HL-60 (cell line): ENCODE measurements at regions not wholly inside any gene's neighbourhood (a gene's known extent, or its start where the extent isn't known, plus 50 kb on each side); places are given as distances from the start of the nearest gene placed in this dataset.
"Not testable (repeated sequence)": the region's sequence is repeated elsewhere in the genome, so short reads cannot be mapped to it uniquely, and the experiment has no call there.

Source experiments
- GABPA ChIP-seq: IDR thresholded peaks from 2 replicates; pipeline ENCODE4 v1.6.1; 2012; ENCODE audit warnings: low read depth
- POLR2AphosphoS5 ChIP-seq: IDR thresholded peaks from 2 replicates; pipeline ENCODE4 v1.6.1; 2012; ENCODE audit warnings: low read depth
- SPI1 ChIP-seq: IDR thresholded peaks from 2 replicates; pipeline ENCODE4 v1.6.1; 2012; ENCODE audit warnings: low read depth, mild to moderate bottlenecking, borderline replicate concordance
- TF ChIP-seq, protein P1 (sequence below): IDR thresholded peaks from one replicate; pipeline ENCODE4 v1.5.1; 2011; ENCODE audit warnings: low read length, control low read depth, inconsistent platforms; ENCODE audit not compliant: insufficient read depth
- TF ChIP-seq, protein P2 (sequence below): IDR thresholded peaks from 2 replicates; pipeline ENCODE4 v1.6.1; 2012; ENCODE audit warnings: low read depth; ENCODE audit not compliant: insufficient replicate concordance

DNA sequence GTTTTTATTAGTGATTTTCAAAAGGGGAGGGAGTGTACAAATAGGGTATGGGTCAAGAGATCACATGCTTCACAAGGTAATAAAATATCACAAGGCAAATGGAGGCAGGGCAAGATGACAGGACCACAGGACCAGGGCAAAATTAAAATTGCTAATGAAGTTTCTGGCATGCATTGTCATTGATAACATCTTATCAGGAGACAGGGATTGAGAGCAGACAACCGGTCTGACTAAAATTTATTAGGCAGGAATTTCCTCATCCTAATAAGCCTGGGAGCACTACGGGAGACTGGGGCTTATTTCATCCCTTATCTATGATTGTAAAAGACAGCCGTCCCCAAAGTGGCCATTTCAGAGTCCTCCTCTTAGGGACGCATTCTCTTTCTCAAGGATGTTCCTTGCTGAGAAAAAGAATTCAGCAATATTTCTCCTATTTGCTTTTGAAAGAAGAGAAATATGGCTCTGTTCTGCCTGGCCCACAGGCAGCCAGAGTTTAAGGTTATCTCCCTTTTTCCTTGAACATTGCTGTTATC lies 88.9 kb upstream of the RNPC3 start:
- TF ChIP-seq, protein P1, sequence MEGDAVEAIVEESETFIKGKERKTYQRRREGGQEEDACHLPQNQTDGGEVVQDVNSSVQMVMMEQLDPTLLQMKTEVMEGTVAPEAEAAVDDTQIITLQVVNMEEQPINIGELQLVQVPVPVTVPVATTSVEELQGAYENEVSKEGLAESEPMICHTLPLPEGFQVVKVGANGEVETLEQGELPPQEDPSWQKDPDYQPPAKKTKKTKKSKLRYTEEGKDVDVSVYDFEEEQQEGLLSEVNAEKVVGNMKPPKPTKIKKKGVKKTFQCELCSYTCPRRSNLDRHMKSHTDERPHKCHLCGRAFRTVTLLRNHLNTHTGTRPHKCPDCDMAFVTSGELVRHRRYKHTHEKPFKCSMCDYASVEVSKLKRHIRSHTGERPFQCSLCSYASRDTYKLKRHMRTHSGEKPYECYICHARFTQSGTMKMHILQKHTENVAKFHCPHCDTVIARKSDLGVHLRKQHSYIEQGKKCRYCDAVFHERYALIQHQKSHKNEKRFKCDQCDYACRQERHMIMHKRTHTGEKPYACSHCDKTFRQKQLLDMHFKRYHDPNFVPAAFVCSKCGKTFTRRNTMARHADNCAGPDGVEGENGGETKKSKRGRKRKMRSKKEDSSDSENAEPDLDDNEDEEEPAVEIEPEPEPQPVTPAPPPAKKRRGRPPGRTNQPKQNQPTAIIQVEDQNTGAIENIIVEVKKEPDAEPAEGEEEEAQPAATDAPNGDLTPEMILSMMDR = not testable (repeated sequence)
- not testable (repeated sequence) for TF ChIP-seq GABPA, POLR2AphosphoS5, SPI1
- TF ChIP-seq, protein P2, sequence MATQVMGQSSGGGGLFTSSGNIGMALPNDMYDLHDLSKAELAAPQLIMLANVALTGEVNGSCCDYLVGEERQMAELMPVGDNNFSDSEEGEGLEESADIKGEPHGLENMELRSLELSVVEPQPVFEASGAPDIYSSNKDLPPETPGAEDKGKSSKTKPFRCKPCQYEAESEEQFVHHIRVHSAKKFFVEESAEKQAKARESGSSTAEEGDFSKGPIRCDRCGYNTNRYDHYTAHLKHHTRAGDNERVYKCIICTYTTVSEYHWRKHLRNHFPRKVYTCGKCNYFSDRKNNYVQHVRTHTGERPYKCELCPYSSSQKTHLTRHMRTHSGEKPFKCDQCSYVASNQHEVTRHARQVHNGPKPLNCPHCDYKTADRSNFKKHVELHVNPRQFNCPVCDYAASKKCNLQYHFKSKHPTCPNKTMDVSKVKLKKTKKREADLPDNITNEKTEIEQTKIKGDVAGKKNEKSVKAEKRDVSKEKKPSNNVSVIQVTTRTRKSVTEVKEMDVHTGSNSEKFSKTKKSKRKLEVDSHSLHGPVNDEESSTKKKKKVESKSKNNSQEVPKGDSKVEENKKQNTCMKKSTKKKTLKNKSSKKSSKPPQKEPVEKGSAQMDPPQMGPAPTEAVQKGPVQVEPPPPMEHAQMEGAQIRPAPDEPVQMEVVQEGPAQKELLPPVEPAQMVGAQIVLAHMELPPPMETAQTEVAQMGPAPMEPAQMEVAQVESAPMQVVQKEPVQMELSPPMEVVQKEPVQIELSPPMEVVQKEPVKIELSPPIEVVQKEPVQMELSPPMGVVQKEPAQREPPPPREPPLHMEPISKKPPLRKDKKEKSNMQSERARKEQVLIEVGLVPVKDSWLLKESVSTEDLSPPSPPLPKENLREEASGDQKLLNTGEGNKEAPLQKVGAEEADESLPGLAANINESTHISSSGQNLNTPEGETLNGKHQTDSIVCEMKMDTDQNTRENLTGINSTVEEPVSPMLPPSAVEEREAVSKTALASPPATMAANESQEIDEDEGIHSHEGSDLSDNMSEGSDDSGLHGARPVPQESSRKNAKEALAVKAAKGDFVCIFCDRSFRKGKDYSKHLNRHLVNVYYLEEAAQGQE = not testable (repeated sequence)
